ENCODE measurements at regions not wholly inside any gene's neighbourhood (a gene's known extent, or its start where the extent isn't known, plus 50 kb on each side); places are given as distances from the start of the nearest gene placed in this dataset.

- H3K4me3 ChIP-seq (ENCODE audit: low read depth, low read length): no peak overlapping the region
- TF ChIP-seq CTCF (IDR thresholded peaks at IDR 0.05; ENCODE audit: insufficient read depth, low read depth, low read length): no peak
- DNase-seq (ENCODE audit: low read depth): no peak
Observed at GRCh38 chr13:74622284-74622683, 488.1 kb upstream of the KLF12 start.

- no peak overlapping the region for H3K4me3 ChIP-seq (ENCODE audit: low read depth, low read length)
- TF ChIP-seq CTCF (IDR thresholded peaks at IDR 0.05; ENCODE audit: insufficient read depth, low read depth, low read length): no peak
- DNase-seq (ENCODE audit: low read depth): no peak
Observed at GRCh38 chr13:74620711-74621110, 486.5 kb upstream of the KLF12 start.

GRCh38 chr13:74620308-74620707 is 486.1 kb upstream of the KLF12 start:
- no peak overlapping the region for H3K4me3 ChIP-seq (ENCODE audit: low read depth, low read length)
- TF ChIP-seq CTCF (IDR thresholded peaks at IDR 0.05; ENCODE audit: insufficient read depth, low read depth, low read length): no peak
- DNase-seq (ENCODE audit: low read depth): no peak

- no peak overlapping the region for H3K4me3 ChIP-seq (ENCODE audit: low read depth, low read length)
- no peak for TF ChIP-seq CTCF (IDR thresholded peaks at IDR 0.05; ENCODE audit: insufficient read depth, low read depth, low read length)
- DNase-seq (ENCODE audit: low read depth): no peak
Observed at GRCh38 chr13:74597526-74597925, 463.3 kb upstream of the KLF12 start.

GRCh38 chr13:74596691-74597090 is 462.5 kb upstream of the KLF12 start:
- no peak for DNase-seq (ENCODE audit: low read depth)
- TF ChIP-seq CTCF (IDR thresholded peaks at IDR 0.05; ENCODE audit: insufficient read depth, low read depth, low read length): no peak
- H3K4me3 ChIP-seq (ENCODE audit: low read depth, low read length): no peak overlapping the region

- no peak overlapping the region for H3K4me3 ChIP-seq (ENCODE audit: low read depth, low read length)
- no peak for TF ChIP-seq CTCF (IDR thresholded peaks at IDR 0.05; ENCODE audit: insufficient read depth, low read depth, low read length)
- no peak for DNase-seq (ENCODE audit: low read depth)
Observed at GRCh38 chr13:74593688-74594087, 459.5 kb upstream of the KLF12 start.

- no peak for DNase-seq (ENCODE audit: low read depth)
- TF ChIP-seq CTCF (IDR thresholded peaks at IDR 0.05; ENCODE audit: insufficient read depth, low read depth, low read length): no peak
Observed at GRCh38 chr13:74586847-74587246, 452.6 kb upstream of the KLF12 start.

More at GRCh38 chr13:74586847-74587246, 452.6 kb upstream of the KLF12 start:
- no peak overlapping the region for H3K4me3 ChIP-seq (ENCODE audit: low read depth, low read length)

Measured in fibroblast of villous mesenchyme (primary cell).